Mesenchymal stem cell (in vitro differentiated cells and primary cell): ENCODE measurements at regions not wholly inside any gene's neighbourhood (a gene's known extent, or its start where the extent isn't known, plus 50 kb on each side); places are given as distances from the start of the nearest gene placed in this dataset.
"Not testable (repeated sequence)": the region's sequence is repeated elsewhere in the genome, so short reads cannot be mapped to it uniquely, and the experiment has no call there.

Experiments used
- DNase-seq: peaks from one replicate; pipeline ENCODE4 v3.0.0-alpha.2; 2013
- H2AFZ ChIP-seq: one replicate; pipeline ENCODE4 v1.6.1; 2013; ENCODE audit warnings: low read depth, mild to moderate bottlenecking, control low read depth, inconsistent platforms, low read length, moderate library complexity
- H2AK5ac ChIP-seq: 2 replicates; pipeline ENCODE4 v1.6.1; 2013; ENCODE audit warnings: low read length, moderate library complexity, mild to moderate bottlenecking, inconsistent platforms; ENCODE audit not compliant: severe bottlenecking
- H2BK120ac ChIP-seq: one replicate; pipeline ENCODE4 v1.6.1; 2013; ENCODE audit warnings: low read depth, mild to moderate bottlenecking, inconsistent platforms, low read length, moderate library complexity
- H2BK12ac ChIP-seq, 2 experiments: one replicate each; pipeline ENCODE4 v1.6.1; 2013; ENCODE audit warnings: inconsistent platforms in 2 of 2, low read length in 2 of 2, mild to moderate bottlenecking in 2 of 2, moderate library complexity in 2 of 2, control low read depth in 1 of 2
- H2BK15ac ChIP-seq: one replicate; pipeline ENCODE4 v1.6.1; 2013; ENCODE audit warnings: mild to moderate bottlenecking, low read depth, inconsistent platforms; ENCODE audit not compliant: poor library complexity, severe bottlenecking
- H2BK5ac ChIP-seq: 2 replicates; pipeline ENCODE4 v1.6.1; 2013; ENCODE audit warnings: low read depth, mild to moderate bottlenecking, low read length, control low read depth, inconsistent platforms; ENCODE audit not compliant: poor library complexity, severe bottlenecking
- H3K14ac ChIP-seq, 2 experiments: one replicate each; pipeline ENCODE4 v1.6.1; 2013; ENCODE audit warnings: inconsistent platforms in 2 of 2, low read length in 2 of 2, control low read depth in 1 of 2, mild to moderate bottlenecking in 1 of 2, moderate library complexity in 1 of 2
- H3K18ac ChIP-seq, 2 experiments: one replicate each; pipeline ENCODE4 v1.6.1; 2013; ENCODE audit warnings: inconsistent platforms in 2 of 2, low read length in 2 of 2, control low read depth in 1 of 2, low read depth in 1 of 2, mild to moderate bottlenecking in 1 of 2
- H3K23ac ChIP-seq, 2 experiments: one replicate each; pipeline ENCODE4 v1.6.1; 2013; ENCODE audit warnings: inconsistent platforms in 2 of 2, low read length in 2 of 2, mild to moderate bottlenecking in 2 of 2, moderate library complexity in 2 of 2, control low read depth in 1 of 2
- H3K27ac ChIP-seq: 2 replicates; pipeline ENCODE4 v1.5.1; 2013; ENCODE audit warnings: mild to moderate bottlenecking, moderate library complexity, low read length, control low read depth, inconsistent platforms; ENCODE audit not compliant: poor library complexity, severe bottlenecking
- H3K27me3 ChIP-seq, 2 experiments: 2 replicates each; pipeline versions ENCODE4 v1.6.1 to v1.7.0; 2013; ENCODE audit warnings: low read length in 2 of 2, mild to moderate bottlenecking in 2 of 2, moderate library complexity in 2 of 2, control low read depth in 1 of 2, inconsistent platforms in 1 of 2; ENCODE audit not compliant: control insufficient read depth in 1 of 2, insufficient read depth in 1 of 2
- H3K36me3 ChIP-seq, 2 experiments: 2 replicates each; pipeline versions ENCODE4 v1.6.1 to v1.7.0; 2013; ENCODE audit warnings: low read length in 2 of 2, control low read depth in 1 of 2, inconsistent platforms in 1 of 2, low read depth in 1 of 2, mild to moderate bottlenecking in 1 of 2; ENCODE audit not compliant: insufficient read depth in 2 of 2, control insufficient read depth in 1 of 2
- H3K4ac ChIP-seq, 2 experiments: one replicate each; pipeline ENCODE4 v1.6.1; 2013; ENCODE audit warnings: inconsistent platforms in 2 of 2, low read length in 2 of 2, mild to moderate bottlenecking in 2 of 2, moderate library complexity in 2 of 2, control low read depth in 1 of 2, low read depth in 1 of 2
- H3K4me1 ChIP-seq: 2 replicates; pipeline ENCODE4 v1.6.1; 2013; ENCODE audit warnings: low read depth, low read length, control low read depth; ENCODE audit not compliant: control insufficient read depth, insufficient read depth
- H3K4me2 ChIP-seq: 2 replicates; pipeline ENCODE4 v1.6.1; 2013; ENCODE audit warnings: low read length, mild to moderate bottlenecking, inconsistent platforms; ENCODE audit not compliant: poor library complexity, severe bottlenecking
- H3K4me3 ChIP-seq, 2 experiments: 2 replicates each; pipeline versions ENCODE4 v1.5.1 to v1.7.0; 2013; ENCODE audit warnings: low read length in 2 of 2, mild to moderate bottlenecking in 2 of 2, control low read depth in 1 of 2, low read depth in 1 of 2; ENCODE audit not compliant: insufficient read depth in 1 of 2
- H3K79me1 ChIP-seq: replicated peaks from 2 replicates; pipeline ENCODE4 v1.6.1; 2013; ENCODE audit warnings: mild to moderate bottlenecking, control low read depth, low read length, inconsistent platforms; ENCODE audit not compliant: poor library complexity, severe bottlenecking
- H3K9ac ChIP-seq: 2 replicates; pipeline ENCODE4 v1.7.0; 2013; ENCODE audit warnings: mild to moderate bottlenecking, low read length, moderate library complexity
- H3K9me3 ChIP-seq: 2 replicates; pipeline ENCODE4 v1.7.0; 2013; ENCODE audit warnings: mild to moderate bottlenecking, low read length; ENCODE audit not compliant: control insufficient read depth
- H4K8ac ChIP-seq: one replicate; pipeline ENCODE4 v1.6.1; 2013; ENCODE audit warnings: inconsistent platforms, mild to moderate bottlenecking, low read length, moderate library complexity
- H4K91ac ChIP-seq: one replicate; pipeline ENCODE4 v1.6.1; 2013; ENCODE audit warnings: mild to moderate bottlenecking, low read length, inconsistent platforms
- WGBS: methylation state at CpG from one replicate; pipeline ENCODE4 v1.1.7; 2013; ENCODE audit warnings: mixed read lengths; 5-methylcytosine and 5-hydroxymethylcytosine counted together

GRCh38 chr4:125605926-125606325 is 291.2 kb downstream of the FAT4 start:
- H2BK15ac ChIP-seq, H3K4me3 ChIP-seq, H3K4ac ChIP-seq, H2BK5ac ChIP-seq, H3K18ac ChIP-seq, H3K4me2 ChIP-seq, H3K23ac ChIP-seq, H2AFZ ChIP-seq, H3K36me3 ChIP-seq, H4K91ac ChIP-seq, H3K9ac ChIP-seq, H3K27me3 ChIP-seq, H2AK5ac ChIP-seq, DNase-seq, H4K8ac ChIP-seq, H3K4me1 ChIP-seq, H2BK12ac ChIP-seq, H3K79me1 ChIP-seq, H3K14ac ChIP-seq, H3K9me3 ChIP-seq, H3K27ac ChIP-seq, H2BK120ac ChIP-seq: not testable (repeated sequence)
- WGBS = 59% methylated on average over 2 of the region's 2 CpGs

GRCh38 chr4:125620066-125620860 is 305.5 kb downstream of the FAT4 start:
- peak overlapping the region in 1 of 2 experiments; percentile 58 for H3K4me3 ChIP-seq
- H2BK15ac ChIP-seq = no peak overlapping the region
- H2AFZ ChIP-seq = no peak overlapping the region
- H3K9me3 ChIP-seq = no peaks in the 10 kb centered on the region
- H3K4ac ChIP-seq = no peak overlapping the region
- no peak overlapping the region for H3K14ac ChIP-seq
- no peak overlapping the region for H4K91ac ChIP-seq
- H3K27me3 ChIP-seq = no peaks in the 10 kb centered on the region
- H4K8ac ChIP-seq = no peak overlapping the region
- no peak overlapping the region for H2BK120ac ChIP-seq
- H3K18ac ChIP-seq = no peak overlapping the region
- H3K23ac ChIP-seq = no peak overlapping the region
- WGBS = 77% methylated on average over 3 of the region's 3 CpGs
- H2BK5ac ChIP-seq = no peak overlapping the region
- DNase-seq = peak; percentile 16
- no peak overlapping the region for H3K27ac ChIP-seq
- H3K79me1 ChIP-seq = no peaks in the 10 kb centered on the region
- peak overlapping the region; percentile 62 for H3K9ac ChIP-seq
- no peaks in the 10 kb centered on the region for H3K36me3 ChIP-seq
- H2BK12ac ChIP-seq = no peak overlapping the region
- no peaks in the 10 kb centered on the region for H3K4me1 ChIP-seq
- no peak overlapping the region for H3K4me2 ChIP-seq
- no peak overlapping the region for H2AK5ac ChIP-seq

- Histone ChIP-seq H3K36me3 (no peaks in the 10 kb centered on the region), H4K8ac (no peak overlapping the region), H3K4me1 (no peaks in the 10 kb centered on the region), H2BK12ac (no peak overlapping the region), H3K27ac (no peak overlapping the region), H3K4me3 (no peak overlapping the region), H4K91ac (no peak overlapping the region), H3K9me3 (no peaks in the 10 kb centered on the region), H3K4me2 (no peak overlapping the region), H3K18ac (no peak overlapping the region), H2BK15ac (no peak overlapping the region), H3K79me1 (no peaks in the 10 kb centered on the region), H3K23ac (no peak overlapping the region), H2BK5ac (no peak overlapping the region), H2BK120ac (no peak overlapping the region), H3K14ac (no peak overlapping the region), H3K4ac (no peak overlapping the region), H3K9ac (no peak overlapping the region), H3K27me3 (no peaks in the 10 kb centered on the region), H2AFZ (no peak overlapping the region), H2AK5ac (no peak overlapping the region)
- DNase-seq = no peak
- 44% methylated on average over 1 of the region's 1 CpG for WGBS
These were observed 310.2 kb downstream of the FAT4 start for GRCh38 chr4:125624951-125625350.

- no peak overlapping the region for H3K4ac ChIP-seq
- H2AFZ ChIP-seq = no peak overlapping the region
- H2BK12ac ChIP-seq = no peak overlapping the region
- no peak overlapping the region for H4K8ac ChIP-seq
- no peak overlapping the region for H3K14ac ChIP-seq
- H3K9ac ChIP-seq = no peak overlapping the region
- no peak overlapping the region for H3K4me3 ChIP-seq
- no peak overlapping the region for H3K4me2 ChIP-seq
- no peaks in the 10 kb centered on the region for H3K36me3 ChIP-seq
- no peak for DNase-seq
- no peak overlapping the region for H3K27ac ChIP-seq
- no peaks in the 10 kb centered on the region for H3K4me1 ChIP-seq
- no peak overlapping the region for H2BK5ac ChIP-seq
- H3K9me3 ChIP-seq = no peaks in the 10 kb centered on the region
- H3K27me3 ChIP-seq = no peaks in the 10 kb centered on the region
- H4K91ac ChIP-seq = no peak overlapping the region
- H2BK120ac ChIP-seq = no peak overlapping the region
- H3K23ac ChIP-seq = no peak overlapping the region
- H2BK15ac ChIP-seq = no peak overlapping the region
- WGBS = no CpG with 5 or more reads among the region's 1 CpG
- H2AK5ac ChIP-seq = no peak overlapping the region
- no peaks in the 10 kb centered on the region for H3K79me1 ChIP-seq
- no peak overlapping the region for H3K18ac ChIP-seq
These were observed 312.2 kb downstream of the FAT4 start for GRCh38 chr4:125626946-125627345.
